H1 (cell line): ENCODE measurements at regions not wholly inside any gene's neighbourhood (a gene's known extent, or its start where the extent isn't known, plus 50 kb on each side); places are given as distances from the start of the nearest gene placed in this dataset.

ENCODE experiments used
- CTCF ChIA-PET: fragments of 300-600 bp; sonication (Branson Sonifier 250); formaldehyde crosslinking; loops from one replicate; lab custom pipeline; 2021; ENCODE audit not compliant: partially characterized antibody; lab: Charles Lee
- POLR2A ChIA-PET: fragments of 300-600 bp; sonication (Branson Sonifier 250); formaldehyde crosslinking; loops from one replicate; lab custom pipeline; 2021; ENCODE audit warnings: inconsistent platforms; ENCODE audit not compliant: partially characterized antibody; lab: Charles Lee
- DNase-seq, 2 experiments: peaks; one replicate each; pipeline versions ENCODE4 v3.0.0 to v3.0.0-alpha.2; 2010 to 2022; ENCODE audit warnings: low spot score in 2 of 2, low read depth in 1 of 2, mixed read lengths in 1 of 2
- FAIRE-seq: peaks from 2 replicates; lab custom pipeline; 2011; peaks lifted over from hg19 to GRCh38; lab: Jason Lieb, UNC
- H2AFZ ChIP-seq: 2 replicates; pipeline ENCODE4 v1.8.1; 2012; ENCODE audit warnings: low read length, inconsistent platforms
- H2AK5ac ChIP-seq: 2 replicates; pipeline ENCODE4 v1.6.1; 2013; ENCODE audit warnings: low read depth, low read length
- H2BK120ac ChIP-seq: replicated peaks from 2 replicates; pipeline ENCODE3; 2013; ENCODE audit warnings: low read depth, low read length, inconsistent platforms
- H2BK12ac ChIP-seq: 2 replicates; pipeline ENCODE4 v1.6.1; 2013; ENCODE audit warnings: low read depth, low read length
- H2BK15ac ChIP-seq: 2 replicates; pipeline ENCODE4 v1.6.1; 2013; ENCODE audit warnings: low read length
- H2BK20ac ChIP-seq: 2 replicates; pipeline ENCODE4 v1.6.1; 2013; ENCODE audit warnings: low read length
- H2BK5ac ChIP-seq: 2 replicates; pipeline ENCODE4 v1.6.1; 2013; ENCODE audit warnings: low read depth, low read length
- H3K14ac ChIP-seq: 2 replicates; pipeline ENCODE4 v1.6.1; 2013; ENCODE audit warnings: inconsistent platforms; ENCODE audit not compliant: insufficient read length
- H3K18ac ChIP-seq: 2 replicates; pipeline ENCODE4 v1.6.1; 2013; ENCODE audit warnings: low read length; ENCODE audit errors: extremely low read depth
- H3K23ac ChIP-seq: 2 replicates; pipeline ENCODE4 v1.6.1; 2013; ENCODE audit warnings: inconsistent platforms; ENCODE audit not compliant: insufficient read length
- H3K23me2 ChIP-seq: 2 replicates; pipeline ENCODE4 v1.6.1; 2013; ENCODE audit warnings: low read depth, low read length
- H3K27ac ChIP-seq: 2 replicates; pipeline ENCODE4 v1.6.1; 2011; ENCODE audit warnings: low read depth, low read length, inconsistent platforms
- H3K27me3 ChIP-seq, 4 experiments: replicated peaks in 1 of 4; 1 replicate in 1 of 4; 2 replicates in 3 of 4; pipeline versions ENCODE4 v1.6.1 to v1.8.1; 2011 to 2013; ENCODE audit warnings: low read length in 3 of 4, mild to moderate bottlenecking in 3 of 4, inconsistent platforms in 2 of 4, mixed read lengths in 2 of 4, moderate library complexity in 1 of 4; ENCODE audit not compliant: control insufficient read depth in 3 of 4, insufficient read depth in 3 of 4; ENCODE audit errors: extremely low read depth in 1 of 4
- H3K36me3 ChIP-seq, 4 experiments: 2 replicates each; pipeline versions ENCODE4 v1.6.1 to v1.8.1; 2011 to 2013; ENCODE audit warnings: mild to moderate bottlenecking in 4 of 4, low read length in 3 of 4, moderate library complexity in 2 of 4, control low read depth in 1 of 4, inconsistent platforms in 1 of 4; ENCODE audit not compliant: insufficient read depth in 4 of 4, control insufficient read depth in 2 of 4
- H3K4ac ChIP-seq: replicated peaks from 2 replicates; pipeline ENCODE3; 2013; ENCODE audit warnings: low read length, low read depth, mixed read lengths, inconsistent platforms; ENCODE audit not compliant: insufficient read length
- H3K4me1 ChIP-seq, 4 experiments: replicated peaks in 1 of 4; 1 replicate in 1 of 4; 2 replicates in 3 of 4; pipeline versions ENCODE4 v1.6.1 to v1.8.1; 2011 to 2013; ENCODE audit warnings: low read length in 3 of 4, inconsistent platforms in 2 of 4, mixed read lengths in 1 of 4; ENCODE audit not compliant: insufficient read depth in 4 of 4, control insufficient read depth in 3 of 4
- H3K4me2 ChIP-seq, 2 experiments: 2 replicates each; pipeline versions ENCODE4 v1.6.1 to v1.8.1; 2011 to 2013; ENCODE audit warnings: low read depth in 2 of 2, low read length in 2 of 2, control low read depth in 1 of 2, inconsistent platforms in 1 of 2, mild to moderate bottlenecking in 1 of 2; ENCODE audit not compliant: insufficient read depth in 1 of 2
- H3K4me3 ChIP-seq, 4 experiments: fragments of 200-600, 300-600 bp in 1 of 4; sonication (generic), shearing (Covaris generic), sonication (Bioruptor Twin) in 1 of 4; 2 replicates each; pipeline versions ENCODE4 v1.5.1 to v1.8.1; 2011 to 2016; ENCODE audit warnings: low read length in 4 of 4, low read depth in 3 of 4, control low read depth in 2 of 4, inconsistent platforms in 2 of 4, mild to moderate bottlenecking in 2 of 4, mixed read lengths in 1 of 4, moderate library complexity in 1 of 4; ENCODE audit not compliant: insufficient read depth in 2 of 4; ENCODE audit errors: extremely low read depth in 1 of 4
- H3K56ac ChIP-seq: replicated peaks from 2 replicates; pipeline ENCODE3; 2013; ENCODE audit warnings: low read depth, mild to moderate bottlenecking, mixed read lengths, low read length, inconsistent platforms; ENCODE audit not compliant: insufficient read length
- H3K79me1 ChIP-seq: 2 replicates; pipeline ENCODE4 v1.6.1; 2013; ENCODE audit warnings: low read depth, low read length, control low read depth
- H3K79me2 ChIP-seq, 2 experiments: 2 replicates each; pipeline versions ENCODE4 v1.6.1 to v1.8.1; 2012 to 2013; ENCODE audit warnings: low read length in 2 of 2, mild to moderate bottlenecking in 2 of 2, inconsistent platforms in 1 of 2; ENCODE audit not compliant: insufficient read depth in 2 of 2, control insufficient read depth in 1 of 2
- H3K9ac ChIP-seq, 4 experiments: replicated peaks in 1 of 4; 1 replicate in 1 of 4; 2 replicates in 3 of 4; pipeline versions ENCODE4 v1.6.1 to v1.8.1; 2011 to 2013; ENCODE audit warnings: low read depth in 3 of 4, low read length in 3 of 4, control low read depth in 2 of 4, mild to moderate bottlenecking in 2 of 4, moderate library complexity in 2 of 4, inconsistent platforms in 1 of 4; ENCODE audit errors: extremely low read depth in 1 of 4
- H3K9me3 ChIP-seq, 2 experiments: 2 replicates each; pipeline versions ENCODE4 v1.6.1 to v1.8.1; 2012 to 2013; ENCODE audit warnings: mild to moderate bottlenecking in 2 of 2, moderate library complexity in 2 of 2, control low read depth in 1 of 2, inconsistent platforms in 1 of 2, low read depth in 1 of 2, low read length in 1 of 2, mixed read lengths in 1 of 2; ENCODE audit not compliant: insufficient read depth in 2 of 2
- H4K20me1 ChIP-seq, 2 experiments: replicated peaks in 1 of 2; 2 replicates each; pipeline versions ENCODE3 to v1.8.1; 2011 to 2013; ENCODE audit warnings: inconsistent platforms in 2 of 2, low read length in 2 of 2, mild to moderate bottlenecking in 1 of 2; ENCODE audit not compliant: insufficient read depth in 2 of 2, control insufficient read depth in 1 of 2
- H4K5ac ChIP-seq: 2 replicates; pipeline ENCODE4 v1.6.1; 2013; ENCODE audit warnings: low read length, low read depth, mixed read lengths, inconsistent platforms; ENCODE audit not compliant: insufficient read length
- H4K8ac ChIP-seq: 2 replicates; pipeline ENCODE4 v1.8.0; 2013; ENCODE audit warnings: mild to moderate bottlenecking, moderate library complexity, low read length, inconsistent platforms; ENCODE audit not compliant: insufficient read depth; ENCODE audit errors: extremely low read depth
- H4K91ac ChIP-seq: replicated peaks from 2 replicates; pipeline ENCODE3; 2013; ENCODE audit warnings: low read length, mixed read lengths, inconsistent platforms; ENCODE audit not compliant: insufficient read length
- BACH1 ChIP-seq: IDR thresholded peaks from 2 replicates; pipeline ENCODE4 v1.6.1; 2012; ENCODE audit warnings: low read length, improper control_type of control experiment
- CHD2 ChIP-seq: IDR thresholded peaks from 2 replicates; pipeline ENCODE4 v1.6.1; 2012; ENCODE audit warnings: low read length, improper control_type of control experiment
- FOSL1 ChIP-seq: IDR thresholded peaks from 2 replicates; pipeline ENCODE4 v1.6.1; 2011; ENCODE audit warnings: mild to moderate bottlenecking, low read depth, low read length, moderate library complexity; ENCODE audit not compliant: insufficient read depth
- HDAC6 ChIP-seq: IDR thresholded peaks from one replicate; pipeline ENCODE4 v1.7.1; 2012; ENCODE audit warnings: low read depth, mild to moderate bottlenecking, inconsistent platforms, low read length, moderate library complexity
- NANOG ChIP-seq: IDR thresholded peaks from 2 replicates; pipeline ENCODE4 v1.6.1; 2011; ENCODE audit warnings: low read length, low read depth, mild to moderate bottlenecking, inconsistent platforms; ENCODE audit not compliant: insufficient read depth, poor library complexity, severe bottlenecking
- POLR2AphosphoS5 ChIP-seq: IDR thresholded peaks from 2 replicates; pipeline ENCODE4 v1.6.1; 2011; ENCODE audit warnings: low read depth, low read length
- RAD21 ChIP-seq, 2 experiments: IDR thresholded peaks in 1 of 2; conservative IDR thresholded peaks in 1 of 2; 2 replicates each; pipeline ENCODE4 v1.6.1; 2011; ENCODE audit warnings: low read depth in 2 of 2, low read length in 2 of 2, improper control_type of control experiment in 1 of 2, inconsistent platforms in 1 of 2, mild to moderate bottlenecking in 1 of 2, moderate library complexity in 1 of 2
- SAP30 ChIP-seq: fragments of 300-600 bp; sonication (generic); IDR thresholded peaks from 2 replicates; pipeline ENCODE4 v1.7.1; 2012; ENCODE audit warnings: low read length, moderate library complexity, mild to moderate bottlenecking, inconsistent platforms; ENCODE audit not compliant: insufficient read depth, insufficient replicate concordance
- WGBS, 2 experiments: shearing (Covaris generic) in 1 of 2; methylation state at CpG; one replicate each; pipeline versions ENCODE4 v1.1.6 to v1.1.7; 2013 to 2015; ENCODE audit warnings: low lambda C conversion rate in 2 of 2, mixed read lengths in 2 of 2, inconsistent platforms in 1 of 2, low coverage in 1 of 2, missing lambda C conversion rate in 1 of 2; ENCODE audit not compliant: insufficient replicate concordance in 2 of 2, insufficient coverage in 1 of 2, insufficient read length in 1 of 2; ENCODE audit errors: extremely low coverage in 1 of 2, missing lambda C conversion rate in 1 of 2; 5-methylcytosine and 5-hydroxymethylcytosine counted together
- TF ChIP-seq, protein P1 (sequence below): IDR thresholded peaks from 2 replicates; pipeline ENCODE4 v1.6.1; 2012; ENCODE audit warnings: low read length, inconsistent platforms
- TF ChIP-seq, protein P2 (sequence below): IDR thresholded peaks from 2 replicates; pipeline ENCODE4 v1.6.1; 2012; ENCODE audit warnings: inconsistent platforms

DNA sequence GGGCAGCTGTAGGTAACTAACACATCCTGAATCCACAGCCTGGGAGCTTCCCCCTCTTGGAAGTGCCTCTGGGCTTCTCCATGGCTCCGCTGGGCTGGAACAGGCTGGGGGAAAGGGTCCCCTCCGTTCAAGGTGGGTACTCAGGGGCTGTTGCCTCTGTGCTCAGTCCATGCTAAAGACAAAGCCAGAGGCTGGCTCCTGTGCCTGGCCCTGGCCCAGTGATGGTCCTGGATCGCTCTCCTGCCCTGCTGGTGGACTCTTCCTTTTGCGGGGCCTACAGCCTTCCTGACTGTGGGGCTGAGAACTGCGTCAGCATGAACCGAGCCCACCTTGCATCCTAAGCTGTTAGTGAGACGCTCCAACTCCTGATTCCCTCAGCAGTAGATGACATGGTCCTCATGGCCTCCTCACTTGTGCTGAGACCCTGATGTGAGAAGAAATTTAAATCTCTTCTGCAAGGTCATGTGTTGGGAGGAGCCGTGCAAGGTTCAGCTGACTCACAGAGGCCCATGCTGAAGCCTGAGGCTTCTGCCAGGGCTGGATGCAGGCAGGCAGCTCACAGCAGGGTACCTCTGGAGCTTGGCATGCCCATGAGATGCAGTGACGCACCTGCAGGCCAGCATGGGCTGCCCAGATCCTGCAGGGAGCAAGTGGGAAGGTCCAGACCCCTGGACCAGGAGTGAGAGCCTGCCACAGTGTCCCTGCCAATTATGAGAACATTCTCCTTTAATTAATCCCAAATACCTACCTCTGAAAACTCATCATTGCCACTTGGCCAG lies 1285.5 kb downstream of the TBC1D22A start:
- no peak overlapping the region for H2AFZ ChIP-seq
- H2BK15ac ChIP-seq, result no peak overlapping the region
- H2BK5ac ChIP-seq, result no peak overlapping the region
- H3K23ac ChIP-seq, result no peak overlapping the region
- H3K23me2 ChIP-seq, result no peaks in the 10 kb centered on the region
- H3K14ac ChIP-seq, result no peak overlapping the region
- no peaks in the 10 kb centered on the region for H3K79me1 ChIP-seq
- H2BK120ac ChIP-seq, result no peak overlapping the region
- H4K8ac ChIP-seq, result no peak overlapping the region
- H3K4ac ChIP-seq, result no peak overlapping the region
- peak in 1 of 2 experiments; percentile 23 for DNase-seq
- H2BK20ac ChIP-seq, result no peak overlapping the region
- ChIA-PET CTCF (interaction anchor here (1.0 kb wide), 2 partner anchors 9 to 447 kb away, joined by 3 read pairs; no protein-coding TSS in a partner anchor), POLR2A (no interaction called here)
- FAIRE-seq, result no peak
- no peak overlapping the region for H3K27ac ChIP-seq
- H3K36me3 ChIP-seq, result no peaks in the 10 kb centered on the region
- peaks cover 0 to 1% of the 10 kb centered on the region in 2 experiments for H4K20me1 ChIP-seq
- no peaks in the 10 kb centered on the region for H3K27me3 ChIP-seq
- WGBS, 2 experiments, result 90% methylated on average over 9 of the region's 9 CpGs; no CpG with 5 or more reads in 1 of the 2 experiments
- no peak overlapping the region for H4K5ac ChIP-seq
- no peak overlapping the region for H3K4me3 ChIP-seq
- peaks cover 0 to 3% (median 0%) of the 10 kb centered on the region in 4 experiments; a peak in 1 of 7 replicates for H3K4me1 ChIP-seq
- H3K79me2 ChIP-seq, result no peaks in the 10 kb centered on the region
- no peak overlapping the region for H3K4me2 ChIP-seq
- no peak overlapping the region for H3K9ac ChIP-seq
- H3K9me3 ChIP-seq, result no peaks in the 10 kb centered on the region
- H3K18ac ChIP-seq, result no peak overlapping the region
- H2AK5ac ChIP-seq, result no peak overlapping the region
- no peak overlapping the region for H2BK12ac ChIP-seq
- H4K91ac ChIP-seq, result no peak overlapping the region
- H3K56ac ChIP-seq, result no peak overlapping the region
- TF ChIP-seq HDAC6 (no peak), POLR2AphosphoS5 (no peak), CHD2 (no peak), BACH1 (no peak), FOSL1 (no peak), RAD21 (IDR thresholded peaks at IDR 0.05 in 1 of 2, conservative IDR thresholded peaks at IDR 0.05 in 1 of 2; ENCODE audit: low read depth in 2 of 2, low read length in 2 of 2) (no peak), SAP30 (no peak), NANOG (no peak)
- TF ChIP-seq, protein P1, sequence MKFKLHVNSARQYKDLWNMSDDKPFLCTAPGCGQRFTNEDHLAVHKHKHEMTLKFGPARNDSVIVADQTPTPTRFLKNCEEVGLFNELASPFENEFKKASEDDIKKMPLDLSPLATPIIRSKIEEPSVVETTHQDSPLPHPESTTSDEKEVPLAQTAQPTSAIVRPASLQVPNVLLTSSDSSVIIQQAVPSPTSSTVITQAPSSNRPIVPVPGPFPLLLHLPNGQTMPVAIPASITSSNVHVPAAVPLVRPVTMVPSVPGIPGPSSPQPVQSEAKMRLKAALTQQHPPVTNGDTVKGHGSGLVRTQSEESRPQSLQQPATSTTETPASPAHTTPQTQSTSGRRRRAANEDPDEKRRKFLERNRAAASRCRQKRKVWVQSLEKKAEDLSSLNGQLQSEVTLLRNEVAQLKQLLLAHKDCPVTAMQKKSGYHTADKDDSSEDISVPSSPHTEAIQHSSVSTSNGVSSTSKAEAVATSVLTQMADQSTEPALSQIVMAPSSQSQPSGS, result no peak
- TF ChIP-seq, protein P2, sequence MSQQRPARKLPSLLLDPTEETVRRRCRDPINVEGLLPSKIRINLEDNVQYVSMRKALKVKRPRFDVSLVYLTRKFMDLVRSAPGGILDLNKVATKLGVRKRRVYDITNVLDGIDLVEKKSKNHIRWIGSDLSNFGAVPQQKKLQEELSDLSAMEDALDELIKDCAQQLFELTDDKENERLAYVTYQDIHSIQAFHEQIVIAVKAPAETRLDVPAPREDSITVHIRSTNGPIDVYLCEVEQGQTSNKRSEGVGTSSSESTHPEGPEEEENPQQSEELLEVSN, result no peak
